ENCODE measurements at regions not wholly inside any gene's neighbourhood (a gene's known extent, or its start where the extent isn't known, plus 50 kb on each side); places are given as distances from the start of the nearest gene placed in this dataset.
"Not testable (repeated sequence)": the region's sequence is repeated elsewhere in the genome, so short reads cannot be mapped to it uniquely, and the experiment has no call there.

DNA sequence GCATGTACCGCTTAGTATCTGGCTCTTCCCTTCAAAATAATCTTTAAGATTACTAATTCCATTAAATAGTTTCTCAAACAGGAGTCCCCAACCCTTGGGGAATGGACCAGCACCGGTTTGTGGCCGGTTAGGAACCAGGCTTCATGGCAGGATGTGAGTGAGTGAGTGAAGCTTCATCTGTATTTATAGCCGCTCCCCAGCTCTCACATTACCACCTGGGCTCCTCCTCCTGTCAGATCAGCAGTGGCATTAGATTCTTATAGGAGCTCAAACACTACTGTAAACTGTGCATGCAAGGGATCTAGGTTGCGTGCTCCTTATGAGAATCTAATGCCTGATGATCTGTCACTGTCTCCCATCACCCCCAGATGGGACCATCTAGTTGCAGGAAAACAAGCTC, 332.6 kb upstream of the ZNF608 start:
- not testable (repeated sequence) for H3K27me3 ChIP-seq (ENCODE audit: control insufficient read depth, insufficient read depth, low read length); H3K4me1 Mint-ChIP-seq; DNase-seq; H3K4me3 ChIP-seq (ENCODE audit: low read depth, low read length); ATAC-seq (ENCODE audit: low read depth in 2 of 2); H3K27ac ChIP-seq (ENCODE audit: insufficient read depth, low read length, poor library complexity, severe bottlenecking); H3K9me3 Mint-ChIP-seq; H3K27me3 Mint-ChIP-seq; H3K9me3 ChIP-seq (ENCODE audit: control insufficient read depth in 2 of 2, low read length in 2 of 2); H3K36me3 ChIP-seq (ENCODE audit: control insufficient read depth, insufficient read depth, low read length); H3K27ac Mint-ChIP-seq; H3K4me1 ChIP-seq (ENCODE audit: control insufficient read depth, insufficient read depth, low read length, poor library complexity, severe bottlenecking); H3K4me3 Mint-ChIP-seq; H3K36me3 Mint-ChIP-seq

DNA sequence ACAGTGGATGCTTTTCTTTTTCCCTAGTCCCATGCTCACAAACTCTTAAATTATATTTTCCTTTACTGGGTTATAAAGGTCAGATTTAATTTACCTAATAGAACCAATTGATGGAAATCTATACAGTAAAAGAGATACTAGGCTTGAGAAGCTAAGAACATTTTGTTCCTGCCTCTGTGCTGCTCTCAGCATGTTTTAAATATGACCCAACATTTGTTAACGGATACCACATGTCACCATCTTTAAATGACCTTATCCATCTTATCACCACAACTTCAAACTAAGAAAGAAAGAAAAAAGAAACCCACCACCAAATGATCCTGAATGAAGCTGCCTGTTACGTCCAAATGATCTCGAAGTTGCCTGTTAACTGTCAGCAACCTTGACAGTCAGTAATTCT, 334.7 kb upstream of the ZNF608 start:
- Mint-ChIP-seq H3K27ac (no peak overlapping the region), H3K36me3 (no peaks in the 10 kb centered on the region), H3K27me3 (no peaks in the 10 kb centered on the region), H3K9me3 (peaks cover 0 to 7% (median 4%) of the 10 kb centered on the region in 7 donors), H3K4me3 (no peak overlapping the region), H3K4me1 (no peaks in the 10 kb centered on the region)
- Histone ChIP-seq H3K27ac (ENCODE audit: insufficient read depth, low read length, poor library complexity, severe bottlenecking) (no peak overlapping the region), H3K4me3 (ENCODE audit: low read depth, low read length) (no peak overlapping the region), H3K27me3 (ENCODE audit: control insufficient read depth, insufficient read depth, low read length) (no peaks in the 10 kb centered on the region), H3K4me1 (ENCODE audit: control insufficient read depth, insufficient read depth, low read length, poor library complexity, severe bottlenecking) (no peaks in the 10 kb centered on the region), H3K36me3 (ENCODE audit: control insufficient read depth, insufficient read depth, low read length) (no peaks in the 10 kb centered on the region), H3K9me3 (ENCODE audit: control insufficient read depth in 2 of 2, low read length in 2 of 2) (peaks cover 0 to 3% of the 10 kb centered on the region in 2 experiments)
- ATAC-seq (ENCODE audit: low read depth in 2 of 2): no peak
- DNase-seq: no peak

DNA sequence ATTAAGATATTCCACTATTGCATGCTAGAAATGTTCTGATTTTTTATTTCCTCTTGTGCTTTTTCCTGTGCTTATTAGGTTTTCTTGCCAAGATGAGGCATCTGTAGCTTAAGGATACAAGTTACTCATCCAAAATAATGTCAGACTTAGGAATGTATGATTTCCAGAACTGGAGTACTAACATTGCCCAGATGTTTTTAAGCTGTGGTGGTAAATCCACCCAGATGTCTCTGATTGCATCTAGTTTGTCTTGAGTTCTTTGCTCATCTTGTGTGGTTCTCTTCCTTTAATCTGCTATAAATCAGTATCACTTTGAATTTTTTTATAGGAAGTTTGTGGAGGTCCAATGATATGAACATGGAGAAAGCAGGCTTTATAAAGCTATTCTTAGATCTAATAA, 337.5 kb upstream of the ZNF608 start:
- DNase-seq: no peak
- no peaks in the 10 kb centered on the region for H3K4me1 ChIP-seq (ENCODE audit: control insufficient read depth, insufficient read depth, low read length, poor library complexity, severe bottlenecking)
- no peaks in the 10 kb centered on the region for H3K36me3 Mint-ChIP-seq
- no peak overlapping the region for H3K4me3 ChIP-seq (ENCODE audit: low read depth, low read length)
- no peaks in the 10 kb centered on the region for H3K27me3 ChIP-seq (ENCODE audit: control insufficient read depth, insufficient read depth, low read length)
- ATAC-seq (ENCODE audit: low read depth in 2 of 2): no peak
- peaks cover 3 to 11% (median 6%) of the 10 kb centered on the region in 7 donors for H3K9me3 Mint-ChIP-seq
- peaks cover 0 to 3% of the 10 kb centered on the region in 2 experiments for H3K9me3 ChIP-seq (ENCODE audit: control insufficient read depth in 2 of 2, low read length in 2 of 2)
- no peaks in the 10 kb centered on the region for H3K27me3 Mint-ChIP-seq
- H3K4me3 Mint-ChIP-seq: no peak overlapping the region
- no peak overlapping the region for H3K27ac Mint-ChIP-seq
- no peaks in the 10 kb centered on the region for H3K4me1 Mint-ChIP-seq
- H3K27ac ChIP-seq (ENCODE audit: insufficient read depth, low read length, poor library complexity, severe bottlenecking): no peak overlapping the region
- no peaks in the 10 kb centered on the region for H3K36me3 ChIP-seq (ENCODE audit: control insufficient read depth, insufficient read depth, low read length)

GRCh38 chr5:125085797-125086505, 339.5 kb upstream of the ZNF608 start:
- ATAC-seq (ENCODE audit: low read depth in 2 of 2) (no peak), DNase-seq (no peak)
- H3K27ac ChIP-seq (ENCODE audit: insufficient read depth, low read length, poor library complexity, severe bottlenecking): no peak overlapping the region
- H3K4me3 ChIP-seq (ENCODE audit: low read depth, low read length): no peak overlapping the region
- no peaks in the 10 kb centered on the region for H3K4me1 ChIP-seq (ENCODE audit: control insufficient read depth, insufficient read depth, low read length, poor library complexity, severe bottlenecking)
- no peaks in the 10 kb centered on the region for H3K36me3 Mint-ChIP-seq
- H3K4me3 Mint-ChIP-seq: no peak overlapping the region
- H3K4me1 Mint-ChIP-seq: no peaks in the 10 kb centered on the region
- H3K27me3 ChIP-seq (ENCODE audit: control insufficient read depth, insufficient read depth, low read length): no peaks in the 10 kb centered on the region
- no peaks in the 10 kb centered on the region for H3K27me3 Mint-ChIP-seq
- no peaks in the 10 kb centered on the region for H3K36me3 ChIP-seq (ENCODE audit: control insufficient read depth, insufficient read depth, low read length)
- H3K9me3 Mint-ChIP-seq: peaks cover 3 to 12% (median 7%) of the 10 kb centered on the region in 7 donors
- H3K27ac Mint-ChIP-seq: no peak overlapping the region
- peaks cover 0 to 3% of the 10 kb centered on the region in 2 experiments for H3K9me3 ChIP-seq (ENCODE audit: control insufficient read depth in 2 of 2, low read length in 2 of 2)

GRCh38 chr5:125088522-125089105, 342.2 kb upstream of the ZNF608 start:
- Mint-ChIP-seq H3K36me3 (no peaks in the 10 kb centered on the region), H3K4me3 (no peak overlapping the region), H3K9me3 (peaks cover 4 to 13% (median 7%) of the 10 kb centered on the region in 7 donors), H3K4me1 (no peaks in the 10 kb centered on the region), H3K27ac (no peak overlapping the region), H3K27me3 (no peaks in the 10 kb centered on the region)
- no peaks in the 10 kb centered on the region for H3K27me3 ChIP-seq (ENCODE audit: control insufficient read depth, insufficient read depth, low read length)
- H3K4me3 ChIP-seq (ENCODE audit: low read depth, low read length): no peak overlapping the region
- no peak overlapping the region for H3K27ac ChIP-seq (ENCODE audit: insufficient read depth, low read length, poor library complexity, severe bottlenecking)
- no peaks in the 10 kb centered on the region for H3K36me3 ChIP-seq (ENCODE audit: control insufficient read depth, insufficient read depth, low read length)
- DNase-seq (no peak), ATAC-seq (ENCODE audit: low read depth in 2 of 2) (no peak)
- no peaks in the 10 kb centered on the region for H3K4me1 ChIP-seq (ENCODE audit: control insufficient read depth, insufficient read depth, low read length, poor library complexity, severe bottlenecking)
- H3K9me3 ChIP-seq (ENCODE audit: control insufficient read depth in 2 of 2, low read length in 2 of 2): peaks cover 0 to 3% of the 10 kb centered on the region in 2 experiments

DNA sequence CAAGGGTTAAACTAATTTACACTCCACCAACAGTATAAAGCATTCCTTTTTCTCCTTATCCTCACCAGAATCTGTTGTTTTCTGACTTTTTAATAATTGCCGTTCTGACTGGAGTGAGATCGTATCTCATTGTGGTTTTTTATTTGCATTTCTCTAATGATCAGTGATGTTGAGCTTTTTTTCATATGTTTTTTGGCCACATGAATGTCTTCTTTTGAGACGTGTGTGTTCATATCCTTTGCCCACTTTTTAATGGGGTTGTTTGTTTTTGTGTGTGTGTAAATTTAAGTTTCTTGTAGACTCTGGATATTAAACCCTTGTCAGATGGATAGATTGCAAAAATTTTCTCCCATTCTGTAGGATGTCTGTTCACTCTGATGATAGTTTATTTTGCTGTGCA, 345.7 kb upstream of the ZNF608 start:
- not testable (repeated sequence) for H3K27ac Mint-ChIP-seq; H3K27me3 ChIP-seq (ENCODE audit: control insufficient read depth, insufficient read depth, low read length); H3K36me3 ChIP-seq (ENCODE audit: control insufficient read depth, insufficient read depth, low read length); H3K4me1 ChIP-seq (ENCODE audit: control insufficient read depth, insufficient read depth, low read length, poor library complexity, severe bottlenecking); H3K36me3 Mint-ChIP-seq; H3K9me3 ChIP-seq (ENCODE audit: control insufficient read depth in 2 of 2, low read length in 2 of 2); H3K27me3 Mint-ChIP-seq; H3K4me1 Mint-ChIP-seq; ATAC-seq (ENCODE audit: low read depth in 2 of 2); H3K27ac ChIP-seq (ENCODE audit: insufficient read depth, low read length, poor library complexity, severe bottlenecking); DNase-seq; H3K4me3 Mint-ChIP-seq; H3K4me3 ChIP-seq (ENCODE audit: low read depth, low read length)
- peaks cover 0 to 16% (median 7%) of the 10 kb centered on the region in 7 donors for H3K9me3 Mint-ChIP-seq

DNA sequence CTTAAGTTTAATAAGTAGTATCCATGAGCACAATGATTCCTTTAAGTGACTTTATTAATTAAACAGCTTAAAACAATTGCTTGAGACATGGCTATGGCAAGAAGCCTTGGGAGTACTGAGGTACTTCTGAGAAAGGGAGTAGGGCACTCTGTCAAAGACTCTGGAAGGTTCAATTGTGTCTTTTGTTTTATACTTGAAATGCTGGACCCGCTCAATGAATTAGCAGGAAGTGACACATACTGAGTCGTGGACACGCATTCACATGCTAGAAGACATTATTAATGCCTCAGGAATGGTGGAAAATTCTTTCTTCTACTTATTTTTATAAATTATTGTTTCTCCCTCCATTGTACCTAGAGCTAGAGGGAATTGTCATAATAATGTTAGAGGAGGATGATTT, 347.3 kb upstream of the ZNF608 start:
- Mint-ChIP-seq H3K9me3 (peaks cover 0 to 14% (median 5%) of the 10 kb centered on the region in 7 donors), H3K4me3 (no peak overlapping the region), H3K27ac (no peak overlapping the region), H3K4me1 (no peaks in the 10 kb centered on the region), H3K36me3 (no peaks in the 10 kb centered on the region), H3K27me3 (no peaks in the 10 kb centered on the region)
- ATAC-seq (ENCODE audit: low read depth in 2 of 2): no peak
- DNase-seq: no peak
- no peaks in the 10 kb centered on the region for H3K36me3 ChIP-seq (ENCODE audit: control insufficient read depth, insufficient read depth, low read length)
- H3K27me3 ChIP-seq (ENCODE audit: control insufficient read depth, insufficient read depth, low read length): no peaks in the 10 kb centered on the region
- no peaks in the 10 kb centered on the region for H3K9me3 ChIP-seq (ENCODE audit: control insufficient read depth in 2 of 2, low read length in 2 of 2)
- no peak overlapping the region for H3K4me3 ChIP-seq (ENCODE audit: low read depth, low read length)
- no peak overlapping the region for H3K27ac ChIP-seq (ENCODE audit: insufficient read depth, low read length, poor library complexity, severe bottlenecking)
- no peaks in the 10 kb centered on the region for H3K4me1 ChIP-seq (ENCODE audit: control insufficient read depth, insufficient read depth, low read length, poor library complexity, severe bottlenecking)

- Histone ChIP-seq H3K4me1 (ENCODE audit: control insufficient read depth, insufficient read depth, low read length, poor library complexity, severe bottlenecking) (no peaks in the 10 kb centered on the region), H3K27me3 (ENCODE audit: control insufficient read depth, insufficient read depth, low read length) (no peaks in the 10 kb centered on the region), H3K4me3 (ENCODE audit: low read depth, low read length) (no peak overlapping the region), H3K9me3 (ENCODE audit: control insufficient read depth in 2 of 2, low read length in 2 of 2) (no peaks in the 10 kb centered on the region), H3K27ac (ENCODE audit: insufficient read depth, low read length, poor library complexity, severe bottlenecking) (no peak overlapping the region), H3K36me3 (ENCODE audit: control insufficient read depth, insufficient read depth, low read length) (no peaks in the 10 kb centered on the region)
- H3K27ac Mint-ChIP-seq: no peak overlapping the region
- ATAC-seq (ENCODE audit: low read depth in 2 of 2): no peak
- no peaks in the 10 kb centered on the region for H3K36me3 Mint-ChIP-seq
- H3K4me3 Mint-ChIP-seq: peak overlapping the region in 1 of 4 donors; percentile 52
- H3K27me3 Mint-ChIP-seq: no peaks in the 10 kb centered on the region
- H3K9me3 Mint-ChIP-seq: peaks cover 0 to 10% (median 4%) of the 10 kb centered on the region in 7 donors
- DNase-seq: no peak
- H3K4me1 Mint-ChIP-seq: no peaks in the 10 kb centered on the region
These were observed 353.9 kb upstream of the ZNF608 start for GRCh38 chr5:125100342-125100741.
